Heart right ventricle (tissue), 16 donors: ENCODE measurements at regions not wholly inside any gene's neighbourhood (a gene's known extent, or its start where the extent isn't known, plus 50 kb on each side); places are given as distances from the start of the nearest gene placed in this dataset.
A peak's percentile ranks its signal among the peaks of the same experiment; 100 is the strongest.

ENCODE experiments used
- ATAC-seq, 8 donors: fragments of 200-7000 bp; cut with Tn5 transposase; one replicate each; pipeline ENCODE4 v1.9.1; 2020; ENCODE audit warnings: mild to moderate bottlenecking in 8 of 8, moderate library complexity in 8 of 8, moderate number of reproducible peaks in 1 of 8
- DNase-seq, 2 donors: peaks; one replicate each; pipeline ENCODE4 v3.0.0-alpha.2; 2020
- H3K27ac ChIP-seq, 10 donors: fragments of 200-600 bp; sonication (generic) in 2 of 10; one replicate each; pipeline versions ENCODE4 v1.5.0 to v1.8.0; 2020 to 2022; ENCODE audit warnings: mild to moderate bottlenecking in 3 of 10
- H3K27me3 ChIP-seq, 7 donors: fragments of 200-600 bp; one replicate each; pipeline ENCODE4 v1.8.0; 2021 to 2022; ENCODE audit warnings: mild to moderate bottlenecking in 2 of 7
- H3K36me3 ChIP-seq, 9 donors: fragments of 200-600 bp; sonication (generic) in 1 of 9; one replicate each; pipeline versions ENCODE4 v1.5.0 to v1.8.0; 2020 to 2022; ENCODE audit warnings: mild to moderate bottlenecking in 2 of 9
- H3K4me1 ChIP-seq, 9 donors: fragments of 200-600 bp; sonication (generic) in 1 of 9; one replicate each; pipeline versions ENCODE4 v1.5.0 to v1.8.0; 2020 to 2022; ENCODE audit warnings: mild to moderate bottlenecking in 4 of 9
- H3K4me3 ChIP-seq, 10 donors: fragments of 200-600 bp; sonication (generic) in 2 of 10; one replicate each; pipeline versions ENCODE4 v1.5.0 to v1.8.0; 2020 to 2022; ENCODE audit warnings: mild to moderate bottlenecking in 7 of 10, moderate library complexity in 2 of 10
- H3K9me3 ChIP-seq, 11 donors: fragments of 200-600 bp in 10 of 11; sonication (generic) in 2 of 11; one replicate each; pipeline versions ENCODE4 v1.5.0 to v1.8.0; 2013 to 2022; ENCODE audit warnings: mild to moderate bottlenecking in 2 of 11, control low read depth in 1 of 11, moderate library complexity in 1 of 11
- WGBS, 2 donors: extraction: QIAGEN DNeasy Blood & Tissue Kit; methylation state at CpG; one replicate each; pipeline ENCODE4 v1.1.7; 2013; ENCODE audit warnings: inconsistent platforms in 1 of 2; 5-methylcytosine and 5-hydroxymethylcytosine counted together
- intact Hi-C, 10 donors: fragments of 100-400 bp; cut with DNase I; formaldehyde crosslinking; loops; one replicate each; pipeline versions ENCODE4 v1.11.1 to v1.14.2; 2022
- TF ChIP-seq, protein P1 (sequence below), 9 donors: fragments of 200-600 bp; sonication (generic) in 2 of 9; IDR thresholded peaks; one replicate each; pipeline versions ENCODE4 v1.5.0 to v1.8.0; 2021 to 2022; ENCODE audit warnings: antibody characterized with exemption in 9 of 9, mild to moderate bottlenecking in 5 of 9, moderate library complexity in 1 of 9
- donor health status: Arrhythmogenic right ventricular cardiomyopathy.
- donor health status: ischemic (EF 13 %, LVEDD 7.1; RV severe dilation, severe dysfunction).
- donor health status: healthy with polysubstance abuse.
- donor health status: DM: no; HTN: yes; CAD: no.
- donor health status: DM: no; HTN: no; CAD: no.
- donor health status: ischemic (EF 25% LVEDD 6.9; RV normal size, moderate dysfunction).
- donor health status: ischemic (EF 25% LVEDD 5.7; RV mildly dilated, moderate dysfunction).
- donor health status: healthy.
- donor health status: DM: yes; HTN: yes; CAD: no.
- donor health status: Ischemic cardiomyopathy.
- donor health status: ischemic (EF 35%, LVEDD 5.7; RV mildly dilated, moderate dysfunction).
- donor health status: nonischemic (EF 11% LVEDD 7.7; RV severe dilation, severe dysfunction).
- donor health status: DM: yes; HTN: yes; CAD: no.
- donor health status: PGD.
- donor health status: ischemic (EF 29% LVEDD 5.4; RV normal size, mild dysfunction).
- donor health status: nonischemic (EF 23%, LVEDD 6.1; RV moderate dilation, normal function).

DNA sequence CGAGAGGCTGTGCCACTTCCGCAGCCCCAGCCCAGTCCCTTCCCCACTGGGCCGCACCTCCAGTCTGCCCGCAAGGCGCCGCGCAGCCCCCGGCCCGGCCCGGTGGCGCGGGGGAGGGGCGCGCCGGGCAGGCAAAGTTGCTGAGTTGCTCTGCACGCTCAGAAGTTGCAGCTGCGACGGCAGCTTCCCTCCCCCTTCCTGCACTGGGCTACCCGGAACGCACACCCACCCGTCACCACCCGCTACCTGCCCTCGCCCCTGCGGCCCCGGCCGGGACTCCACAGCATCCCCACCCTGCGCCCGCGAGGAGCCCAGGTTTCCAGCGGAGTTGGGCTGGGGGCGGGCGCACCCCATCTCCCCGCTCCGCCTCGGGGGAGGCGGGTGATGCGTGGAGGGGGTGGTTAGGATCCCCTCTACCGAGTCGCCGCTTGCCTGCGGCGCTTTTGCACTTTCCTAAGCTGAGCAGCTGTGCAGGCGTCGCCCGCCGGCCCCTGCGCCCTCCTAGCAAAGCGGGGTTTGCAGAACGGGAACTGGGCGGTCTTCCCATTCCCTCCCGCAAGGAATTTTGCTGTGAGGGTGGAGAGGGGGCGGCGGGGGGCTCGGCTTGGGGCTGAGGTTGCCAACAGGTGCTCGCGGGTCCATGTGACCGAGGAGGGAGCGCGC, 55.9 kb upstream of the RREB1 start:
- H3K27ac ChIP-seq, result peak overlapping the region in 9 of 10 donors; percentile 54 to 92 (median 74)
- peaks cover 0 to 6% (median 0%) of the 10 kb centered on the region in 7 donors for H3K27me3 ChIP-seq
- H3K9me3 ChIP-seq, result no peaks in the 10 kb centered on the region
- TF ChIP-seq, protein P1, sequence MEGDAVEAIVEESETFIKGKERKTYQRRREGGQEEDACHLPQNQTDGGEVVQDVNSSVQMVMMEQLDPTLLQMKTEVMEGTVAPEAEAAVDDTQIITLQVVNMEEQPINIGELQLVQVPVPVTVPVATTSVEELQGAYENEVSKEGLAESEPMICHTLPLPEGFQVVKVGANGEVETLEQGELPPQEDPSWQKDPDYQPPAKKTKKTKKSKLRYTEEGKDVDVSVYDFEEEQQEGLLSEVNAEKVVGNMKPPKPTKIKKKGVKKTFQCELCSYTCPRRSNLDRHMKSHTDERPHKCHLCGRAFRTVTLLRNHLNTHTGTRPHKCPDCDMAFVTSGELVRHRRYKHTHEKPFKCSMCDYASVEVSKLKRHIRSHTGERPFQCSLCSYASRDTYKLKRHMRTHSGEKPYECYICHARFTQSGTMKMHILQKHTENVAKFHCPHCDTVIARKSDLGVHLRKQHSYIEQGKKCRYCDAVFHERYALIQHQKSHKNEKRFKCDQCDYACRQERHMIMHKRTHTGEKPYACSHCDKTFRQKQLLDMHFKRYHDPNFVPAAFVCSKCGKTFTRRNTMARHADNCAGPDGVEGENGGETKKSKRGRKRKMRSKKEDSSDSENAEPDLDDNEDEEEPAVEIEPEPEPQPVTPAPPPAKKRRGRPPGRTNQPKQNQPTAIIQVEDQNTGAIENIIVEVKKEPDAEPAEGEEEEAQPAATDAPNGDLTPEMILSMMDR (IDR thresholded peaks at IDR 0.05), result no peak
- 1% methylated on average over 55 to 59 of the region's 59 CpGs for WGBS, 2 donors
- peaks cover 0 to 54% (median 21%) of the 10 kb centered on the region in 9 donors for H3K4me1 ChIP-seq
- no peaks in the 10 kb centered on the region for H3K36me3 ChIP-seq
- DNase-seq, result peak; percentile 37 to 64
- peak overlapping the region; percentile 44 to 76 (median 67) for H3K4me3 ChIP-seq
- intact Hi-C loops, result loop anchor here in 2 of 10 donors (2.0 to 10.0 kb wide), 6 partner anchors 31 to 327 kb away; no protein-coding TSS in a partner anchor
- peak; percentile 58 to 84 (median 78) for ATAC-seq

DNA sequence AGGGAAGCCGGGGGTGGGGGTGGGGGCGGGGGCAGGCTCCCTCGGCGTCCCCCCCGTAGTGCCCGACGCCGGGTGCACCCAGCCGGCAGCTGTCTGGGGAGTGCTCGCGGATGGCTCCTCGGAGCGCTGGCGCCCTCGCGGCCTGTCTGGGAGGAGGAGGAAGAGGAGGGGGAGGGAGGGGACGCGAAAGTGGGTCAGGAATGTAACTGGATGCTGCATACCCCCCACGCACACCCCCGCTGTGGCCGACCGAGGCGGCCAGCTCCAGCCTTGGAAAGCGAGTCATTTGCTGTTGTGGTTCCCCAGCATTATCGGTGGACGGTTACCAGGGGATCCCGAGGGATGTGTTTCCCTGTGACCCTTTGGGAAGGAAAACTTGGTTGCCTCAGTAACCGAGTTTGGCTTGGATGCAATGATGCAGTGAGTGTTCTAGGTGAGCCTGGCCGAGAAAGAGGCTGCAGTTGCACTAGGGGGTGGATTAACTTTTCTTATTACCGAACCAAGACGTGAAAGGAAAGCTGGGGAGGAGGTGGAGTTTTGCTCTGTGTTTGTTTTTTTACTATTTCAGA, 55.2 kb upstream of the RREB1 start:
- TF ChIP-seq, protein P1 (IDR thresholded peaks at IDR 0.05), result no peak
- WGBS, 2 donors, result 4 to 5% methylated on average over 31 of the region's 31 CpGs
- peak overlapping the region; percentile 12 to 92 (median 72) for H3K27ac ChIP-seq
- H3K9me3 ChIP-seq, result no peaks in the 10 kb centered on the region
- intact Hi-C loops, result loop anchor here in 2 of 10 donors (2.0 to 10.0 kb wide), 6 partner anchors 30 to 328 kb away; no protein-coding TSS in a partner anchor
- H3K27me3 ChIP-seq, result peaks cover 0 to 6% (median 0%) of the 10 kb centered on the region in 7 donors
- H3K4me3 ChIP-seq, result peak overlapping the region; percentile 44 to 76 (median 67)
- H3K36me3 ChIP-seq, result no peaks in the 10 kb centered on the region
- H3K4me1 ChIP-seq, result peaks cover 0 to 55% (median 21%) of the 10 kb centered on the region in 9 donors
- ATAC-seq (peak; percentile 62 to 85 (median 72)), DNase-seq (peak; percentile 38 to 63)

DNA sequence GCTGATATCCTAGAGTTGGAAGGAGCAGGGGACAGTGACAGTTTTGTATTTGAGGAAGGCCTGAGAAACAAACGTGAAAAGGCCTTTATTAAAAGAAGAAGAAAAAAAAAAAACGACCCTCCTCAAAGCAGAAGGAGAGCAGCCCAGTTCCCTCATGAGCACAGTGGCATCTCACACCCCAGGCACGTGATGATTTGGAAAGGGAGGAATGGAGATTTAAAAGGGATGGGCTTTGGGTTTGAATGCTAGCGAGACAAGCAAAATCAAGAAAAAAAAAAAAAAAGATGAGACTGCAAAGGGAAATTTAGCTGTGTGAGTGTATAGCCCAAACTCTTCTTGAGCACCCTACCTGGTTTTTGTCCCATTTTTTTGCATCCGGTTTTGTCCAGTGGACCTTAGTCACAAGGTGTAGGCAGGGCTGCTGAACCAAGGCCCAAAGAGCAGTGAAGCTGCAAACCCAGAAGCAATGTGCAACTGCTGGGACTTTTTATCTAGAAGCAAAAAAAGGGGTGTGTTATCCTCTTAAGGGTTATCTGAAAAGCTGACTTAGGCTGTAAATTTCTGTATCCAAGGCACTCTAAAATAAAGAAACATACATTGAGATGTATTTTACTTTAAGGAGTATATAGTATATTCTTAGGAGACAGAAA, 54.5 kb upstream of the RREB1 start:
- TF ChIP-seq, protein P1 (IDR thresholded peaks at IDR 0.05), result no peak
- ATAC-seq (no peak), DNase-seq (no peak)
- intact Hi-C loops, result loop anchor here in 2 of 10 donors (2.0 to 10.0 kb wide), 6 partner anchors 30 to 328 kb away; no protein-coding TSS in a partner anchor
- 59 to 60% methylated on average over 5 of the region's 5 CpGs for WGBS, 2 donors
- peak overlapping the region in 7 of 10 donors; percentile 54 to 92 (median 80) for H3K27ac ChIP-seq
- peaks cover 0 to 6% (median 0%) of the 10 kb centered on the region in 7 donors for H3K27me3 ChIP-seq
- no peaks in the 10 kb centered on the region for H3K36me3 ChIP-seq
- peak overlapping the region in 3 of 10 donors; percentile 67 to 76 (median 67) for H3K4me3 ChIP-seq
- H3K4me1 ChIP-seq, result peaks cover 0 to 49% (median 21%) of the 10 kb centered on the region in 9 donors
- no peaks in the 10 kb centered on the region for H3K9me3 ChIP-seq
